Stimulated activated naive CD8-positive, alpha-beta T cell treated with anti-CD3 and anti-CD28 coated beads, Interleukin-15, amount 100 ng/mL, for 72 hours (primary cell): ENCODE measurements at regions not wholly inside any gene's neighbourhood (a gene's known extent, or its start where the extent isn't known, plus 50 kb on each side); places are given as distances from the start of the nearest gene placed in this dataset.
"Not testable (repeated sequence)": the region's sequence is repeated elsewhere in the genome, so short reads cannot be mapped to it uniquely, and the experiment has no call there.

ENCODE experiments used
- ATAC-seq: fragments of 150-1000 bp; cut with Tn5 transposase; 2 replicates; pipeline ENCODE4 v1.10.0; 2021; ENCODE audit warnings: mild to moderate bottlenecking, moderate library complexity
- DNase-seq, 2 donors: peaks; one replicate each; pipeline ENCODE4 v3.0.0; 2021 to 2022
- H3K27ac Mint-ChIP-seq, 2 donors: one replicate each; pipeline ENCODE4 v1.8.0; 2022; ENCODE audit warnings: mild to moderate bottlenecking in 2 of 2, mixed read lengths in 2 of 2, moderate library complexity in 2 of 2
- H3K27me3 Mint-ChIP-seq: one replicate; pipeline ENCODE4 v1.8.0; 2022; ENCODE audit warnings: mixed read lengths
- H3K4me1 Mint-ChIP-seq: one replicate; pipeline ENCODE4 v1.8.0; 2022; ENCODE audit warnings: mild to moderate bottlenecking, mixed read lengths
- H3K4me3 Mint-ChIP-seq, 2 donors: one replicate each; pipeline ENCODE4 v1.8.0; 2022; ENCODE audit warnings: mild to moderate bottlenecking in 2 of 2, mixed read lengths in 2 of 2, moderate library complexity in 1 of 2
- H3K9me3 Mint-ChIP-seq, 2 donors: one replicate each; pipeline ENCODE4 v1.8.0; 2022; ENCODE audit warnings: mixed read lengths in 2 of 2

DNA sequence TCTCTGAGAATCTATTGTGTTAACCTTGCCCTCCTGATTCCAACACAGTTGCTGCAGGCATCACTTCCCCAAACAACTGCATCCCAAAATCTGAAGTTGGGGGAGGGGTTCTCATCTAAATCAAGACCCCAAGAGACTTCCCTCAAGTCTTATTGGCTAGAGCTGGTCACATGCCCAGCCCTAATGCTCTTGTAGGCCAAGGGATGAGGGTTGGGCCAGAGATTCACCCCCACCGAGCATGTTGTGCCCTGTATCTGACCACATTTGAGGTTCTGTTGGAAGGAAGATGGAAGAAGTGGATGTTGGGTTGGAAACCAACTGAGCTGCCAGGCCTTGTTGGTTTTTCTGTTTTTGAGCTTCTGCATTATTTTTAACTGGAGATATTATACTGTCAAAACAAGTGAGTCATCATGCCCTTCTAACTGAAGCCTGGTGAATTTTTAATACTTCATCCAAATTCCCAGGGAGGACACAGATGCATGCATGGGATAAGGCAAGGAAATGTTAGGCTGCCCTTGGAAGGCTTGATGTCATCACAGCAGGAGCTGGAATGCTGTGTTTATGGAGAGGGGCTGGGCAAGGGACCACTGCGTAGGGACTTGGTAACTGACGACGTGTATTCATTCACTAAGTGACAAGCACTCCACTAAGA lies 68.6 kb upstream of the CACUL1 start:
- ATAC-seq (no peak), DNase-seq (no peak)
- H3K9me3 Mint-ChIP-seq = peaks cover 0 to 6% of the 10 kb centered on the region in 2 donors
- H3K27me3 Mint-ChIP-seq = no peaks in the 10 kb centered on the region
- no peaks in the 10 kb centered on the region for H3K4me1 Mint-ChIP-seq
- H3K4me3 Mint-ChIP-seq = no peak overlapping the region
- H3K27ac Mint-ChIP-seq = no peak overlapping the region

DNA sequence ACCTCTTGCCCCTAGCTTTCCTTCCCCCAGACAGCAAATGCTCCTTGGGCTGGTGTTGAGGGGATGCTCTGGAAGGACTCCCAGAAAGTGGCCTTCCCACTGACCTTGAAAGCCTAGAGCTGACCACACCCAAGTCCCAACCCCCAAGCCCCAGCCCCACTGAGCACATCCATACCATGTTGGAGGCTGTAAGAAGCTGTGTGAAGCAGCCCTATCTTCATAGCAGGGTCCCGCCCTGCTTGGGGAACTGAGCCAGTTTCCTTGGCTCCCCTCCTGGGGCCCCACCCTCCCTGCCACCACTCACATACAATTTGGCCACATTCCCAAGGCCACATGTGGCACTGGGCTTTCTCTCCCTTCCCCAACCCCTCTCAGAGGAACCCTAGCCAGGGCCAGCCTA lies 72.3 kb upstream of the CACUL1 start:
- no peak for DNase-seq
- ATAC-seq = no peak
- H3K9me3 Mint-ChIP-seq = peaks cover 0 to 7% of the 10 kb centered on the region in 2 donors
- peaks cover 4% of the 10 kb centered on the region for H3K4me1 Mint-ChIP-seq
- no peak overlapping the region for H3K4me3 Mint-ChIP-seq
- H3K27ac Mint-ChIP-seq = no peak overlapping the region
- no peaks in the 10 kb centered on the region for H3K27me3 Mint-ChIP-seq

GRCh38 chr10:118827466-118828155 lies 72.8 kb upstream of the CACUL1 start:
- Mint-ChIP-seq H3K9me3 (peaks cover 0 to 7% of the 10 kb centered on the region in 2 donors), H3K27ac (no peak overlapping the region), H3K27me3 (no peaks in the 10 kb centered on the region), H3K4me1 (peaks cover 6% of the 10 kb centered on the region), H3K4me3 (no peak overlapping the region)
- no peak for DNase-seq
- ATAC-seq = no peak

GRCh38 chr10:118832241-118832651 lies 77.5 kb upstream of the CACUL1 start:
- Mint-ChIP-seq H3K9me3 (peaks cover 0 to 7% of the 10 kb centered on the region in 2 donors), H3K4me3 (no peak overlapping the region), H3K27me3 (no peaks in the 10 kb centered on the region), H3K27ac (no peak overlapping the region), H3K4me1 (peaks cover 6% of the 10 kb centered on the region)
- no peak for ATAC-seq
- no peak for DNase-seq

DNA sequence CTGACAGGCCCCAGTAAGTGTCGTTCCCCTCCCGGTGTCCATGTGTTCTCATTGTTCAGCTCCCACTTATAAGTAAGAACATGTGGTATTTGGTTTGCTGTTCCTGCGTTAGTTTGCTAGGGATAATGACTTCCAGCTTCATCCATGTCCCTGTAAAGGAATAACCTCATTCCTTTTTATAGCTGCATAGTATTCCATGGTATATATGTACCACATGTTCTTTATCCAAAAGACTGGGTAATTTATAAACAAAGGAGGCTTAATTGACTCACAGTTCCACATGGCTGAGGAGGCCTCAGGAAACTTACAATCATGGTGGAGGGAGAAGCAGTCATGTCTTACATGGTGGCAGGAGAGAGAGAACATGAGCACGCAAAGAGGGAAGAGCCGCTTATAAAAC lies 79.6 kb upstream of the CACUL1 start:
- not testable (repeated sequence) for ATAC-seq, H3K4me3 Mint-ChIP-seq, H3K9me3 Mint-ChIP-seq, DNase-seq, H3K4me1 Mint-ChIP-seq, H3K27ac Mint-ChIP-seq, H3K27me3 Mint-ChIP-seq

DNA sequence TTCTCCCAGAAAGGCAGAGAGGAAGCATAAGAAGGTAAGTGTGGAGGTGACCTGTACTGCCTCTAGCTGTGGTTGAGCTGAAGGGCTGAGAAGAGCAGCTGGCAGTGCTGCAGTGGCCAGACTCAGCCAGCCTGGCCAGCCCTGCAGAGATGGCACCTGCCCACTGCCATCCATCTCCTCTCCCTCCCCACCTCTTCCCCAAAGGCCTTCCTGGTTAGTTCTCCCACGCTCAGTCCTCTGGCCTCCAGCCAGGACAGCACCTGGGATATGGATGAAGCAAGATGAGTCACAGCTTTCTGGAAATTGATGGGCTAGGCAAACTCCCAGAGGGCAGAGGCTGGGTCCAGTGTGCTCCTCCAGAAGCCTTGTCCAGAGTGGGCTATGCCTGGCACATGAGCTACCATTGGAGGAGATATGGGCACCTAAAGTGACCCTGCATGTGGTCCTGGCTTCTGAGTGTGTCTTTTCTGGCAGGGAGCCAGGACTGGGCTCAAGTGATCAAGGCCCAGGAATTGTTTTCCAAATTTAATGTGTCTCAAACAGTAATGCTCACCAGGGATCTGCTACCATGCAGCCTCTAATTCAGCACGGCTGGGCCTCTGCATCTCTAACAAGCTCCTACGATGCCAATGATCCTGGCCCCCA lies 81.0 kb upstream of the CACUL1 start:
- Mint-ChIP-seq H3K9me3 (no peaks in the 10 kb centered on the region), H3K27me3 (no peaks in the 10 kb centered on the region), H3K27ac (no peak overlapping the region), H3K4me1 (peaks cover 19% of the 10 kb centered on the region), H3K4me3 (no peak overlapping the region)
- DNase-seq (no peak), ATAC-seq (no peak)

DNA sequence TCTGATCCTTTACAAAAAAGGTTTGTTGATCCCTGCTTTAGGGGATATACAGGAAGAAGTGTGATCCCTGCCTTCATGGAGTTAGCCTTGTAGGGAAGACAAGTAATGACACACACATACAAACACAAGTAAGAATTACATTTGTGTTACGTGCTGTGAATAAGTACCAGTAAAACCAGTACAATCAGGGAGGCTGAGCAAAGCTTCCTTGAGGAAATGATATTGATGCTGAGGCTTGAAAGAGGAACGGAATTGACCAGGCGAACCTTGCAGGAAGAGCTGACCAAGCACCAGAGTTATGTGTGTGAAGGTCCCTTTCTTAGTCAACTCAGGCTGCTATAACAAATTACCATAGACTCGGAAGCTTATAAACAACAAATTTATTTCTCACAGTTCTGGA lies 83.6 kb upstream of the CACUL1 start:
- ATAC-seq = no peak
- Mint-ChIP-seq H3K4me3 (no peak overlapping the region), H3K27me3 (no peaks in the 10 kb centered on the region), H3K4me1 (peaks cover 13% of the 10 kb centered on the region), H3K9me3 (no peaks in the 10 kb centered on the region), H3K27ac (no peak overlapping the region)
- no peak for DNase-seq

- Mint-ChIP-seq H3K27ac (no peak overlapping the region), H3K27me3 (no peaks in the 10 kb centered on the region), H3K4me3 (no peak overlapping the region), H3K9me3 (no peaks in the 10 kb centered on the region), H3K4me1 (peaks cover 13% of the 10 kb centered on the region)
- ATAC-seq = no peak
- no peak for DNase-seq
Measured at GRCh38 chr10:118839348-118839747, 84.6 kb upstream of the CACUL1 start.

DNA sequence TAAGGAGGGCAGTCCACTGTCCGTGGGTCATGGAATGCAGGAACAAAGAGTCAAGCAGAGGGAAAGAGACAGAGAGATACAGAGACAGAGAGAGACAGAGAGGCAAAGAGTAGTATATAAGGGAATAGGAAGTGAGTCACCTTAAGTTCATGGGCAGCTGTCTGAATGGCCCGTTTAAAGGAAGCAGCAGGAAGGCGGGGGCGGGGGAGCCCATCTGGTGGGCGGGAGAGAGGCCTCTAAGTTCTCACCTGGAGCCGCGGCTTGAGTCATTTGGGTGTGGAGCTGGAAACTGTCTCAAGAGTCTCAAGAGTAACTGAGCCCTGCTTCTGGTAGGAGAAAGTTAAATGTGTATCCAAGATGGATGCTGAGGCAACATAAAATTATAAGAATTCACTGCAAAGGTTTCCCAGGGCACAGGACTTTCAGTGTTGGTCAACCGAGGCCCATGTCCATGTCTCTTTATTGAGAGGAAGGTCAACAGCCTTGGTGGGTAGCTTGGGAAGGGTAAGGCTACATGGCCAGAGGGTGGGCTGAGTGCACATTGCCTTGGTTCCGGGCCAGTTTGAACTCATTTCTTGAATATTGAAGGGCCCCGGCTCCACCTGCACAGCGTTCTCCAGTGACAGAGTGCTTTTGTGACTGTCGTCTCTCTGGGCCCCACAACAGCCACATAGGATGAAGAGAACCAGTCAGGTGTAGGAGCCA lies 85.5 kb upstream of the CACUL1 start:
- peak overlapping the region; percentile 24 to 79 for H3K27ac Mint-ChIP-seq
- peak overlapping the region in 1 of 2 donors; percentile 0 for H3K4me3 Mint-ChIP-seq
- H3K9me3 Mint-ChIP-seq = no peaks in the 10 kb centered on the region
- ATAC-seq (peak; percentile 83), DNase-seq (peak; percentile 28 to 55)
- H3K4me1 Mint-ChIP-seq = peaks cover 13% of the 10 kb centered on the region
- H3K27me3 Mint-ChIP-seq = peaks cover 6% of the 10 kb centered on the region

- no peaks in the 10 kb centered on the region for H3K9me3 Mint-ChIP-seq
- ATAC-seq = no peak
- DNase-seq = no peak
- peaks cover 13% of the 10 kb centered on the region for H3K4me1 Mint-ChIP-seq
- peak overlapping the region in 1 of 2 donors; percentile 79 for H3K27ac Mint-ChIP-seq
- H3K27me3 Mint-ChIP-seq = peaks cover 13% of the 10 kb centered on the region
- no peak overlapping the region for H3K4me3 Mint-ChIP-seq
Measured at GRCh38 chr10:118840776-118841468, 86.2 kb upstream of the CACUL1 start.

DNA sequence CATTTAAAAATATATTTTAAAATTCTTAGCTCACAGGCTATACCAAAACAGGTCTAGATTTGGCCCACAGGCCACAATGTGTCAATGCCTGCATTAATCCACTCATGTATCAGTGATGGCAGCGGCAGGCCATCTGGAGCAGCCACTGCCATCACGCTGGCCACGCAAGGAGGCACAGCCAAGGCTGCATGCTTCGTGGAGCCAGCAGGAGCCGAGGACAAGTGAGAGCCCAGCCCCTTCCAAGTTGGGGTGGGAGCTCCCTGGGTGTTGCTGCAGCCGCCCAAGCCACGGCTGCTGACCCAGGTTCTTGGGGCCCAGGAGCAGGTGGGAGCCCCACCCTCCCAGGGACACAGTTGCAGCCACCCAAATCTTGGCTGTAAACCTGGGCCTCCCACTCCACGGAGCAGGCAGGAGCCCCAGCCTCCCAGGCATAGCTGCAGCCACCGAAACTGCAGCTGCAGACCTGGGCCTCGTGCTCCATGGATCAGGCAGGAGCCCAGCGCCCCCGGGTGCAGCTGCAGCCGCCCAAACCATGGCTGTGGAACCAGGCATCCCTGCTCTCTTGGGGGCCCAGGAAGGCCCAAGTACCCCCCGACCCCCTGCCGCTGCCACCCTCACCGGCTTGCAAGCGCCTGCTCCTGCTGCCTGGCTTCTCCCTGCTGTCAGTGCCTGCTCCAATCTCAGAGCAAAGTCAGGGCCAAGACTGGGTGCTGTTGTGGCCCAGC lies 87.3 kb upstream of the CACUL1 start:
- peaks cover 13% of the 10 kb centered on the region for H3K4me1 Mint-ChIP-seq
- no peak overlapping the region for H3K27ac Mint-ChIP-seq
- DNase-seq (no peak), ATAC-seq (no peak)
- H3K27me3 Mint-ChIP-seq = peaks cover 20% of the 10 kb centered on the region
- no peaks in the 10 kb centered on the region for H3K9me3 Mint-ChIP-seq
- H3K4me3 Mint-ChIP-seq = no peak overlapping the region

DNA sequence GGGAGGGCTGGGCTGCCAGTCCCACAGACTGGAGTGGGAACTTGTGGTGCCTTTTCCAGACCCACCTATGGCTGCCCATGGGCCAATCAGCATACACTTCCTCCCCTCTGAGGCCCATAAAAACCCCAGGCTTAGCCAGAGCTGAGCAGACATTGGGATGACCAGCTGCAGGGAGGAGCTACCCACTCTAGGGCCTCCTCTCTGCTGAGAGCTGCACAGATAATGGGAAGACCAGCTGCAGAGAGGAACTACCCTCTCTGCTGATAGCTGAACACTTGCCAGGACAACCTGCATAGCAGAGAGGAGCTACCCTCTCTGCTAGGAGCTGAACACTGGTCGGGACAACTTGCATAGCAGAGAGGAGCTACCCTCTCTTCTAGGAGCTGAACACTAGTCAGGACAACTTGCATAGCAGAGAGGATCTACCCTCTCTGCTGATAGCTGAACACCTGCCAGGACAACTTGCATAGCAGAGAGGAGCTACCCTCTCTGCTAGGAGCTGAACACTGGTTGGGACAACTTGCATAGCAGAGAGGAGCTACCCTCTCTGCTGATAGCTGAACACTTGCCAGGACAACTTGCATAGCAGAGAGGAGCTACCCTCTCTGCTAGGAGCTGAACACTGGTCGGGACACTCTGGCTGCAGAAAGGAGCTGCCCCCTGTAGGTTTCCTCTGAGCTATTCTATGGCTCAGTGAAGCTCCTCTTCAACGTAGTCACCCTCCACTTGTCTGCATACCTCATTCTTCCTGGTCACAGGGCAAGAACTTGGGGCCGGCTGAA lies 88.3 kb upstream of the CACUL1 start:
- H3K4me3 Mint-ChIP-seq = no peak overlapping the region
- H3K27me3 Mint-ChIP-seq = peaks cover 21% of the 10 kb centered on the region
- ATAC-seq (no peak), DNase-seq (no peak)
- peak overlapping the region in 1 of 2 donors; percentile 69 for H3K27ac Mint-ChIP-seq
- no peaks in the 10 kb centered on the region for H3K9me3 Mint-ChIP-seq
- peaks cover 13% of the 10 kb centered on the region for H3K4me1 Mint-ChIP-seq

GRCh38 chr10:118843647-118844265 lies 89.0 kb upstream of the CACUL1 start:
- Mint-ChIP-seq H3K27me3 (peaks cover 28% of the 10 kb centered on the region), H3K27ac (peak overlapping the region in 1 of 2 donors; percentile 69), H3K4me3 (no peak overlapping the region), H3K9me3 (no peaks in the 10 kb centered on the region), H3K4me1 (peaks cover 13% of the 10 kb centered on the region)
- DNase-seq (no peak), ATAC-seq (no peak)
